GM19397 (cell line): ENCODE measurements at regions not wholly inside any gene's neighbourhood (a gene's known extent, or its start where the extent isn't known, plus 50 kb on each side); places are given as distances from the start of the nearest gene placed in this dataset.
"Not testable (repeated sequence)": the region's sequence is repeated elsewhere in the genome, so short reads cannot be mapped to it uniquely, and the experiment has no call there.

Experiments
- ATAC-seq: cut with Tn5 transposase; IDR thresholded peaks from one replicate; pipeline ENCODE4 v1.9.1; 2021; ENCODE audit warnings: mild to moderate bottlenecking, moderate library complexity; ENCODE audit not compliant: unreplicated experiment

GRCh38 chr16:29171296-29171695 lies 186.4 kb downstream of the LAT start:
- not testable (repeated sequence) for ATAC-seq

GRCh38 chr16:29170393-29171119 lies 185.7 kb downstream of the LAT start:
- ATAC-seq = not testable (repeated sequence)

- not testable (repeated sequence) for ATAC-seq
These were observed 184.6 kb downstream of the LAT start for GRCh38 chr16:29169295-29169994.

GRCh38 chr16:29168515-29169259 lies 183.8 kb downstream of the LAT start:
- not testable (repeated sequence) for ATAC-seq

GRCh38 chr16:29164442-29165089 lies 179.7 kb downstream of the LAT start:
- not testable (repeated sequence) for ATAC-seq

- ATAC-seq = not testable (repeated sequence)
These were observed 175.3 kb downstream of the LAT start for GRCh38 chr16:29160171-29160570.

GRCh38 chr16:29159603-29160002 lies 174.8 kb downstream of the LAT start:
- ATAC-seq = not testable (repeated sequence)

GRCh38 chr16:29158785-29159184 lies 173.9 kb downstream of the LAT start:
- no peak for ATAC-seq

- ATAC-seq = not testable (repeated sequence)
These were observed 173.4 kb downstream of the LAT start for GRCh38 chr16:29158031-29158784.

- not testable (repeated sequence) for ATAC-seq
These were observed 172.4 kb downstream of the LAT start for GRCh38 chr16:29157051-29157923.

- ATAC-seq = no peak
These were observed 171.7 kb downstream of the LAT start for GRCh38 chr16:29156511-29156910.

- not testable (repeated sequence) for ATAC-seq
These were observed 171.0 kb downstream of the LAT start for GRCh38 chr16:29155866-29156200.

GRCh38 chr16:29155131-29155865 lies 170.4 kb downstream of the LAT start:
- not testable (repeated sequence) for ATAC-seq

GRCh38 chr16:29154676-29155121 lies 169.8 kb downstream of the LAT start:
- no peak for ATAC-seq

GRCh38 chr16:29154088-29154487 lies 169.2 kb downstream of the LAT start:
- ATAC-seq = no peak

GRCh38 chr16:29153307-29153706 lies 168.5 kb downstream of the LAT start:
- not testable (repeated sequence) for ATAC-seq

GRCh38 chr16:29152544-29153031 lies 167.7 kb downstream of the LAT start:
- ATAC-seq = not testable (repeated sequence)

- ATAC-seq = no peak
These were observed 166.5 kb downstream of the LAT start for GRCh38 chr16:29151317-29151716.
